Heart left ventricle (tissue), 13 donors: ENCODE measurements at regions not wholly inside any gene's neighbourhood (a gene's known extent, or its start where the extent isn't known, plus 50 kb on each side); places are given as distances from the start of the nearest gene placed in this dataset.

Experiments
- POLR2A ChIP-seq, 2 donors: fragments of 450-650 bp; IDR thresholded peaks; one replicate each; pipeline ENCODE4 v1.6.1; 2017; ENCODE audit warnings: antibody characterized with exemption in 2 of 2, mild to moderate bottlenecking in 2 of 2, moderate library complexity in 2 of 2
- TF ChIP-seq, protein P1 (sequence below), 12 donors: fragments of 200-600 bp; sonication (generic) in 4 of 12; IDR thresholded peaks; one replicate each; pipeline versions ENCODE4 v1.5.0 to v1.8.0; 2018 to 2022; ENCODE audit warnings: antibody characterized with exemption in 12 of 12, mild to moderate bottlenecking in 5 of 12
- donor health status: ischemic (EF 13 %, LVEDD 7.1; RV severe dilation, severe dysfunction).
- donor health status: DM: no; HTN: yes; CAD: no.
- donor health status: DM: no; HTN: no; CAD: no.
- donor health status: ischemic (EF 25% LVEDD 6.9; RV normal size, moderate dysfunction).
- donor health status: ischemic (EF 25% LVEDD 5.7; RV mildly dilated, moderate dysfunction).
- donor health status: ischemic (EF 35%, LVEDD 5.7; RV mildly dilated, moderate dysfunction).
- donor health status: nonischemic (EF 11% LVEDD 7.7; RV severe dilation, severe dysfunction).
- donor health status: DM: yes; HTN: yes; CAD: no.
- donor health status: PGD.
- donor health status: ischemic (EF 29% LVEDD 5.4; RV normal size, mild dysfunction).
- donor health status: nonischemic (EF 23%, LVEDD 6.1; RV moderate dilation, normal function).

DNA sequence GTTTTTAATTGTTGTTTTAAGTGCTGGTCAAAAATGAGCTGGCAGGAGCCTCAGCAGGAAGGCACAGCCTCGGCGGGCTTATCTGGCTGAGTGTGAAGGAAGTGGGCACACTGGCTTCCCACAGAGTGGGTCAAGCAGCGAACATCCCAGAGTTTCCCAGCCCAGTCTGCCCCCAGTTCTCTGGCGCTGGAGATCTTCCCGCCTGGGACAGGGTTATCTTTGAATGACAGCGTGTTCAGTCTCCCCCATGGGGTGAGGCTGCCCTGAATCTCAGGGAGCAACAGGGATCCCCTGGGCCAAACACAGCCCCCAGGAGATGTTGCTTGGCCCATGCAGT lies 122.2 kb upstream of the PTPN1 start:
- TF ChIP-seq, protein P1, sequence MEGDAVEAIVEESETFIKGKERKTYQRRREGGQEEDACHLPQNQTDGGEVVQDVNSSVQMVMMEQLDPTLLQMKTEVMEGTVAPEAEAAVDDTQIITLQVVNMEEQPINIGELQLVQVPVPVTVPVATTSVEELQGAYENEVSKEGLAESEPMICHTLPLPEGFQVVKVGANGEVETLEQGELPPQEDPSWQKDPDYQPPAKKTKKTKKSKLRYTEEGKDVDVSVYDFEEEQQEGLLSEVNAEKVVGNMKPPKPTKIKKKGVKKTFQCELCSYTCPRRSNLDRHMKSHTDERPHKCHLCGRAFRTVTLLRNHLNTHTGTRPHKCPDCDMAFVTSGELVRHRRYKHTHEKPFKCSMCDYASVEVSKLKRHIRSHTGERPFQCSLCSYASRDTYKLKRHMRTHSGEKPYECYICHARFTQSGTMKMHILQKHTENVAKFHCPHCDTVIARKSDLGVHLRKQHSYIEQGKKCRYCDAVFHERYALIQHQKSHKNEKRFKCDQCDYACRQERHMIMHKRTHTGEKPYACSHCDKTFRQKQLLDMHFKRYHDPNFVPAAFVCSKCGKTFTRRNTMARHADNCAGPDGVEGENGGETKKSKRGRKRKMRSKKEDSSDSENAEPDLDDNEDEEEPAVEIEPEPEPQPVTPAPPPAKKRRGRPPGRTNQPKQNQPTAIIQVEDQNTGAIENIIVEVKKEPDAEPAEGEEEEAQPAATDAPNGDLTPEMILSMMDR (IDR thresholded peaks at IDR 0.05) = no peak
- TF ChIP-seq POLR2A (IDR thresholded peaks at IDR 0.05) = no peak
